Right ventricle myocardium superior (tissue), 1 donor: ENCODE measurements at regions not wholly inside any gene's neighbourhood (a gene's known extent, or its start where the extent isn't known, plus 50 kb on each side); places are given as distances from the start of the nearest gene placed in this dataset.

ENCODE experiments used
- ATAC-seq: fragments of 200-7000 bp; cut with Tn5 transposase; one replicate; pipeline ENCODE4 v1.9.1; 2020; ENCODE audit warnings: mild to moderate bottlenecking; ENCODE audit not compliant: poor library complexity
- DNase-seq: peaks from one replicate; pipeline ENCODE4 v3.0.0-alpha.2; 2020
- intact Hi-C: fragments of 100-400 bp; cut with DNase I; formaldehyde crosslinking; loops from one replicate; pipeline ENCODE4 v1.11.2; 2022
- donor health status: DM: no; HTN: yes; CAD: no; lungs with severe emphysema.

DNA sequence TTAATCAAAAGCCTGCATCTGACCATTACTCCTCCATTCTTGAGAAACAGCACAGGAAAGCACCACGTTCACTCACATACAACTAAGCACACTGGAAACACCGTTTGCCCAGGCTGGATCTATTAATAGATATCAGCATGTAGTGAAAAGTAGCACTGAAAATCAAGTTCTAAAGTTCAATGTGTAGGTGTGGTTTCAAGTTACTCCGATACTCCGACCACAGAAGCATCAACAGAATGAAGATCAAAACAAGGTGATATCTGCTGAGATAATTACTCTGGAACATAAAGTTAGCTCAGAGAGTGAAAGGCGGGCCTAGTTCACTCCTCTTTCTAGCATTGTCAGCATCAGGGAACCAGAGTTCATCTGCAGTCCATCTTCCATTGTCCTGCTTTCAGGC is 1367.4 kb upstream of the ACVR2A start:
- DNase-seq (no peak), ATAC-seq (no peak)
- intact Hi-C loops = no loop called here

DNA sequence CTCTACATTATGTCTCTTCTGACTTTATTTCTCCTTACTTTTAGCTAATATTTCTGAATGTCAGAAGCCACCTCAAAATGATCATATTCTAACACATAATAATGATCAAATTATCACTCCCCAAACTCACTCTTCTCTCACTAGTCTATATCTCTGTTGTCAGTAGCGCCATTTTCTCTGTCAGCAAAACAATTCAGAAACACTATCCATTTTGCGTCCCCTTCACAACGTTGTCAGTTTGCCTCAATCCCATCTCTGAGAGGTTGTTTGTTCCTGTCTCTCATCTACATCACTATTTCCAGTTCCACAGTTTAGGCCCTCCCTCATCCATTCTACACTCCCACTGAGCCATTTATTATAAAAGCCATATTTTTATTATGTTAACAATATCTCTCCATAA is 1376.3 kb upstream of the ACVR2A start:
- no peak for DNase-seq
- intact Hi-C loops = no loop called here
- ATAC-seq = no peak

DNA sequence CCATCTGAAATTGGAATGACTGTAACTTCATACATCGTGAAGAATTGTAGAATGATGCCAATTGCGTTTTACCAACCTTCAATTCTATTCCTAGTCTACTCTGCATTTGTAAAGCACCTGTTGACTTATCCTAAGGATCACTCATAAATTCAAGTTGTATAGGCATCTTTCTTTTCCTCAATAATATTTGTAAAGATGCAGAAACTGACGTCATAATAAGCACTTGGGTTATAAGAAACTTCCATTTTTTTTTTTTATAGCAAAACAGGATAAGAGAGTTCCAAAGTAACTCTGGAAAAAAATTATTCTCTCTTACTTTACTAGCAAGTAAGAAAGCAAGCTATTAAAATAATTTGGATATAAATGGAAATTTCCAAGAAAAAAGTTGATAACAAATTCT is 1377.4 kb upstream of the ACVR2A start:
- intact Hi-C loops = no loop called here
- ATAC-seq = no peak

DNA sequence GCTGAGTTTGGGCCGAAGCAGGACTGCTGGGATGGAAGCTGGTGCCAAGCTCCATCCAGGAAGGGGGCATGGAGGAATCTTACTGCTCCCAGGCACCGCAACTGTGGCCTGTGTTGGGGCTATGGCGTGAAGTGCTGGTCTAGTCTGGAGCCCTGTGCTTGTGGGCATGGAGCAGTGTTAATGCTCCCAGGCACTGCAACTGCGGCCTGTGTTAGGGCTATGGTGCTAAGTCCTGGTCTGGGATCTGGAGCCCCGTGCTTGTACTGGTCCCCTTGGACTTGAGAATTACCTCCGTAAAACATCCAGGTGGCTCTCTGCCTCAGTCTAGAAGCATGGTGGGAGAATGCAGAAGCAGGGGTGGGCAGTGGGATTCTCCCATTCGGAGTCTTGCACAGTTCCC is 1379.4 kb upstream of the ACVR2A start:
- ATAC-seq (no peak), DNase-seq (no peak)
- intact Hi-C loops = no loop called here

More for the DNA sequence above, 1377.4 kb upstream of the ACVR2A start:
- DNase-seq = no peak

DNA sequence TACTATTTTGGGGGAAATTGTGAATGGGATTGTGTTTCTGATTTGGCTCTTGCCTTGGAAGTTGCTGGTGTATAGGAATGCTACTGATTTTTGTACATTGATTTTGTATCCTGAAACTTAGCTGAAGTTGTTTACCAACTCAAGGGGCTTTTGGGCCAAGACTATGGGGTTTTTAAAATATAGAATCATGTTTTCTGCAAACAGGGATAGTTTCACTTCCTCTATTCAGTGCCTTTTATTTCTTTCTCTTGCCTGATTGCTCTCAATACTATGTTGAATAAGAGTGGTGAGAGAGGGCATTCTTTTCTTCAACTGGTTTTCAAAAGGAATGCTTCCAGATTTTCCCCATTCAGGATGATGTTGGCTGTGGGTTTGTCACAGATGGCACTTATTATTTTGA is 1383.8 kb upstream of the ACVR2A start:
- intact Hi-C loops = no loop called here
- DNase-seq (no peak), ATAC-seq (no peak)

DNA sequence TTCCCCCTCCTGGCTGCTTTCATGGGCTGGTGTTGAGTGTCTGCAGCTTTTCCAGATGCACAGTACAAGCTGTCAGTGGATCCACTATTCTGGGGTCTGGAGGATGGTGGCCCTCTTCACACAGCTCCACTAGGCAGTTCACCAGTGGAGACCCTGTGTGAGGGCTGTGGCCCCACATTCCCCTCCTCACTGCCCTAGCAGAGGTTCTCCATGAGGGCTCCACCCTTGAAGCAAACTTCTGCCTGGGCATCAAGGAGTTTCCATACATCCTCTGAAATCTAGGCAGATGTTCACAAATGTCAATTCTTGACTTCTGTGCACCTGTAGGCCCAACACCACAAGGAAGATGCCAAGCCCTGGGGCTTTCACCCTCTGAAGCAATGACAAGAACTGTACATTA is 1386.2 kb upstream of the ACVR2A start:
- ATAC-seq = no peak

DNA sequence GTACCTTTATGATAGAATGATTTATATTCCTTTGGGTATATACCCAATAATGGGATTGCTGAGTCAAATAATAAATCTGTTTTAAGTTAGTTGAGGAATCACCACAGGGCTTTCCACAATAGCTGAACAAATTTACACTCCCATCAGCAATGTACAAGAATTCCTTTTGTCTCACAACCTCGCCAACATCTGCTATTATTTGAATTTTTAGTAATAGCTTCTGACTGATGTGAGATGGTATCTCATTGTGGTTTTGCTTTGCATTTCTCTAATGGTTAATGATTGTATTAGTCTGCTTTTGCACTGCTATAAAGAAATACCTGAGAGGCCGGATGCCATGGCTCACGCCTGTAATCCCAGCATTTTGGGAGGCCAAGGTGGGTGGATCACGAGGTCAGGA is 1387.6 kb upstream of the ACVR2A start:
- intact Hi-C loops = no loop called here
- no peak for ATAC-seq
- DNase-seq = no peak

More for the DNA sequence above, 1386.2 kb upstream of the ACVR2A start:
- intact Hi-C loops = no loop called here
- no peak for DNase-seq

DNA sequence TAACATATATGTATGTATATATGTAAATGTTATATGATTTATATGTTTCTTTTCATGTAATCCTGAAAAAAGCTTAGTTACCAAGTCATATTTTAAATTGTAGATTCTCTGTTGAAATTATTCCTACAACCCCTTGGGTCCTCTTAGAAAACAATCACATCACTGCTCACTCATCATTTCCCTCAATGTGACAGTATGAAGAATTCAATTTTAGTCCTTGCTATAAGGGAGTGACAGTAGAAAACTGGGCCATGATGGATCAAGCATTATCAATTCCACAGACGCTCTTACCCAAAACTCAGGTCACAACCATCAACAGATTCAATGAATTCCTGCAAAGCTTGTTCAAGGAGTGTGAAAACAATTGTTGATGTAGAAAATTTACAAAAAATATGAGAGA is 1389.5 kb upstream of the ACVR2A start:
- intact Hi-C loops = no loop called here
- DNase-seq (no peak), ATAC-seq (no peak)

DNA sequence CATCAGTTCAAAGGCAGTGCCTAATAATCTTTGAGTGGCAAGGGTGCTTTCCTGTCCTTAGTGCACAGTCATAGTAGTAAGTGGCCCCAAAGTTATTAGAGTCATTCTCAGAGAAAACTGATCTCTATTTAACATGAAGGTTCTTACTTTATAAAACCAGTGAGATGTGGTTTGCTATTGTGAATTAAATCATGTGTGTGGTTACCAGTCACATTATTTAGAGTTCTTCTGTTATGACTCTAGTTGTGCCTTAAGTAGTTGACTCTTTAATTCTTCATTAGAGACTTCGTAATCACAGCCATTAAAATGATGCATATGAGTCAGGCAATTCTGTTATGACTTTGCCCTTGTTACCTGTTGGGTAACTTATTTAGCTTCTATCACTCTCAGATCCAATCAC is 1392.9 kb upstream of the ACVR2A start:
- ATAC-seq = no peak
- intact Hi-C loops = no loop called here
- DNase-seq = no peak

DNA sequence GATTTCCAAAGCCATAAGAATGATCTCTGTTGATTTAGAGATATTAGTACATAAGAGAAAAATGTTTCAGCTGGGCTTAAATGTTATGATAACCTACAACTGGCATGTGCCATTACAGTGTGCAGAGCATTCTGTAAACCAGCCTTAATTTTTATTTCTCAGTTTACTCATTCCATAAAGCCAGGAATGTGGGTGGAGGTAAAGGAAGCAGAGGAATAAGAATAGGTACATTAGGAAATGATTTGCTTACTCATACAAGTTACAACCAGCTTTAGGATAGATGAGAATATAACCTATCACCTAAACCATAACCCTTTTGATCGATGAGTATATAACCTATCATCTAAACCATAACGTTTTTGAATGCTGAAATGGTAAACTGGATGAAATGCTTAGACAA is 1394.7 kb upstream of the ACVR2A start:
- ATAC-seq = no peak
- intact Hi-C loops = no loop called here

DNA sequence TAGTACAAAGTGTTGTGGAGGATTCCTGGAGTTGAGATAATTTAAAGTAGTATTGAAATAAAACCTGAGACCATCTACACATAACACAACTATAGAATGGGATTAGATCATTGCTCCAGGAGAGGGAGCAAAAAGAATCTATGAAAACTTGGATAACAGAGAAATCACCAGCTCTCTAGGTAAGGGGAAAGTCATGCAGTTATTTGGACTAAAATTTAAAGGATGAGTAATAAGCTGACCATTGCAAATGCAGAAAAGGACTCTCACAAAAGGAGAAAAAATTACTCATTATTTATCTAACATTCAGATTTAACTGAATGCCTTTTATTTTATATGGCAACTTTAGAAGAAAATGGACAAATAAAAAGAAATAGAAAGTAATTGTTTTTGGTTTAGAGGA is 1399.8 kb upstream of the ACVR2A start:
- DNase-seq (no peak), ATAC-seq (no peak)
- intact Hi-C loops = no loop called here

More for the DNA sequence above, 1394.7 kb upstream of the ACVR2A start:
- DNase-seq = no peak

DNA sequence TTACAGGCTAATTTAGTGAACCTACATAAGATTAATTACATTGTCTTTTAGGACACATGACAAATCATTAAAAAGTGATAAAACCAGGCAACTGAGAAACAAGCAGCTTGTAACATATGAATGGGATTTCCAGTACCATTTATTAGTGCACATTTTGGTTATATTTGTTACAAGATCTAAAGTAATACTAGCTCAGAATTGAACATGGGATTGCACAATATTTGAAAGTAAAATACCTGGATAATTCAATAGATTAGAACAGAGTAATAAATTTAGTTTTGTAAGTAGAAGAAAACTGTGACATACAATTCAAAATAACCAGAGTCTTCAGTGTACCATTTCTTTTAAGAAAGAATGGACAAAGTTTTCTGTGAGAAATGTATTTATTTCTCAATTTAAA is 1400.7 kb upstream of the ACVR2A start:
- DNase-seq (no peak), ATAC-seq (no peak)
- intact Hi-C loops = no loop called here

DNA sequence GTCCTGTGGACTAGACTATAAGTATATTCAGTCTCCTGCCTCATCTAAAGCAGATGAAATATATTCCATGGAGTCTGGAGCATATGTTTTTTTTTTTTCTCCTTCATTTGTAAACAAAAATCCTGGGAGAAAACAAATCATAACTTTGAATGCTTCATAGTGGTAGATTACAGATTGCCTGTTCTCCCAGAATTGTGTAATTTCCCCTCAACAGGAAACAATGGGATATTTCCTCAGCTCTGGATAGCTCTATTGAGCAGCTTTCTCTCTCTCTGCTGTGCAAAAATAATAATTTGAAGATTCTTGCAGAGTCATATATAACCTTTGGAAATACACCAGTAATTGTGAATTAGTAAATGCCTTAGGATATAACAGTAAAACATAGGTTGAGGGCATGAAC is 1406.6 kb upstream of the ACVR2A start:
- DNase-seq (no peak), ATAC-seq (no peak)
- intact Hi-C loops = no loop called here

DNA sequence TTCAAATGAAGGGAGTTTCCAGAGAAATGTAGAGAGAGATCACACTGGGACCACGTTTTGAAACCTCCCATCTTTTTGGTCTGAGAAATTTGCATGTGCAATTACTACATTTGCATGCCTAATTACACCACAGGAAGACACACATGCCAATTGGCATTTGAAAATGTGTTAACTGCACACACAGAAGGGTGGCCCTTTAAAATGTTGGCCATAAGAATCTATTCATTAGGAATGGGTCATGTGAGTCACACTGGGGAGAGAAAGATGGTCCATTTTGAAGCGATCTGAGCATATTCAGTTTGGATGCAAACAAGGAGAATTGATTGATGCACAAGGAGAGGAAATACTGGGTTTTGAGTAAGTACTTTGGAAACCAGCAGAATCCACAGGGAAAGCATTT is 1407.1 kb upstream of the ACVR2A start:
- intact Hi-C loops = no loop called here
- ATAC-seq (no peak), DNase-seq (no peak)

DNA sequence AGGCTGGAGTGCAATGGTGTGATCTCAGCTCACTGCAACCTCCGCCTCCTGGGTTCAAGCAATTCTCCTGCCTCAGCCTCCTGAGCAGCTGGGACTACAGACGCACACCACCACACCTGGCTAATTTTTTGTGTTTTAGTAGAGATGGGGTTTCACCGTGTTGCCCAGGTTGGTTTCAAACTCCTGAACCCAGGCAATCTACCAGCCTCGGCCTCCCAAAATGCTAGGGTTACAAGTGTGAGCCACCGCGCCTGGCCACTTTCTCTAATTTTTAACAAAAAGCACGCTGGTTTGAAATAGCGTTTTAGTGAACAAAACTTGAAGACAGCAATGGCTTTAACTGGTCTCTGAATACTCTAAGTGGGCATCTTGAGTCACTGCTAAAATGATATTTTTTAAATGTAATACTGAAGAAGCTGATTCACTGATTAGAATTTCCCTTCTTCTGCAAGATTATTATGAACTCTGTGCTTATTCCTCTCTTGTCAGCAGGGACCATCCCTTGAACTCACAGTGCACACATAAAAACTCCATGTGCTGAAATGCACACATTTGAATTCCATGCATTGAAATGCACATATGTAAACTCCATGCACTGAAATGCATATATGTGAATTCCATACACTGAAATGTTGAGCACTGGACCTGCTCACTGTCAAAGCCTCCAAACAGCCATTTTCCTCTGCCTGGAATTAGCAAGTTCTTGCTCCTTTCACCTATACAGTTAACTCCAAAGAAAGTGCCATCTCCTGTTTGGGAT is 1411.5 kb upstream of the ACVR2A start:
- no peak for DNase-seq
- no peak for ATAC-seq
- intact Hi-C loops = no loop called here

DNA sequence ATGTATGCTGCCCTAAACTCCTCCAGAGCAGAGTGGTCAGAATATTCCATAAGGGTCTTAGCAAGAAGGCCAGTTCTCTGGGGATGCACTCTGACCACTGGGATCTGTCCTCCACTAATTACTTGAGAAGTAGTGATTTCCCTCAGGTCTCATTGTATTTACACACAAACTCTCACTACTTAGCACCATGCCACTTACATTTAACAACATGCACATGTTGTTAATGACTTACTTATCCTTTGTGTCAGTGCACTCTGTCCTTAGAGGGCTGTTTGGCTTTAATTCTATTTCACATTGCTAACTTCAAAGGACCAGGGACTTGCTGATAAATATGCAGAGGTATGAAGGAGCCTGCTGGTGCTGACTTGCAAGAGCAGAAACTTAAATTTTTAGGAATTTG is 1415.5 kb upstream of the ACVR2A start:
- no peak for DNase-seq
- no peak for ATAC-seq
- intact Hi-C loops = no loop called here

DNA sequence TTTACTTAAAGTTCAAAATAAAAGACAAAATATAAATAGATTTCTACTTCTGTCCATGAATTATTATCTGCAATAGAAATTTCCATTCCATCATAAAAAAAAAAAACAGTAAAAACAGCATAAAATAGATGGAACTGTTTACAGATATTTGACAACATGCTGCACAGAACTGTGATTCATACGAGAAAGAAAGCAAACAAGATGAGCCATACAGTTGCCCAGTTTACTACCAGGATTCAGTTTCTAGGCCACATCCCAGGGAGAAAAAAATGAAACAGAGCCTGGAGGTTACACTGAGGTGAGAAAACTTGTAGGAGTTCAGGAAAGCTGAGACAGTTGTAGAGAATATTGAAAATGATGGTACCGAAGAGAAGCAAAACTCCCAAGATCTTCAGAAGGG is 1426.9 kb upstream of the ACVR2A start:
- DNase-seq (no peak), ATAC-seq (no peak)
- intact Hi-C loops = no loop called here

DNA sequence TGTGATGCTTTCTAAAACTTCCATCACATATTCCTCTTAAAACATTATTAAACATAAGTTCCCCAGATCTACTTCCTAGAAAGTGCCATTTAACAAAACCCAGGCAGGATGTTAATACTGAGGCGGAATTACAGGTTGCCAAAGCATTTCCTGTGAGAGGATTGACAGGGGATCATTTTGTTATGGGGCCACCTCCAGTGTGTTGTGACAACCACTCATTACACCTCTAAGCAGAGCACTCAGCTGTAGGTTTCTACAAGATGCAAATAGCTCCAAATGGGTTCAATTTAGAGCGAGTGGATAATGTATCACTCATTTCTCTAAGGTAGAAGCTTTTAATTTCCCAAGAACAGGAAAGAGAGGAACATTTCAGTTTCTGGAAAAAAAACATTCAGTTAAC is 1429.5 kb upstream of the ACVR2A start:
- DNase-seq (no peak), ATAC-seq (no peak)
- intact Hi-C loops = no loop called here

DNA sequence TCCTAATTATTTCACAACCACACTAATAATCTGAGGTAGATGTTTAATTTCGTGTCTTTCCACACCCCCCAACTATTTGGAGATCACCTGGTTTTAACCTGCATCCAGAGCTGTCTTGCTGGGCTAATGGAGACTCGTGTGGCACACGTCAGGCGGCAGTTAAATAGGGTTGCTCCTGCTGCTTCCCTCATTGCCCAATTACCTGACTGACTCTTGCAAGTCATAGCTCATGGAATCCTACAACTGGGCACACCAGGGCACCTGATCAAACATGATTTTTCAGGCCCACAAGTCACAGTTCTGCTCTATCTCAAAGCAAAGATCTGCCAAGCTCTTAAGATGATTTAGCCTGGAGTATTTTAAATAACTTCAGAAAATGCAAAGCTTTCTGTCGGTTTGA is 1430.4 kb upstream of the ACVR2A start:
- DNase-seq (no peak), ATAC-seq (no peak)
- intact Hi-C loops = no loop called here

DNA sequence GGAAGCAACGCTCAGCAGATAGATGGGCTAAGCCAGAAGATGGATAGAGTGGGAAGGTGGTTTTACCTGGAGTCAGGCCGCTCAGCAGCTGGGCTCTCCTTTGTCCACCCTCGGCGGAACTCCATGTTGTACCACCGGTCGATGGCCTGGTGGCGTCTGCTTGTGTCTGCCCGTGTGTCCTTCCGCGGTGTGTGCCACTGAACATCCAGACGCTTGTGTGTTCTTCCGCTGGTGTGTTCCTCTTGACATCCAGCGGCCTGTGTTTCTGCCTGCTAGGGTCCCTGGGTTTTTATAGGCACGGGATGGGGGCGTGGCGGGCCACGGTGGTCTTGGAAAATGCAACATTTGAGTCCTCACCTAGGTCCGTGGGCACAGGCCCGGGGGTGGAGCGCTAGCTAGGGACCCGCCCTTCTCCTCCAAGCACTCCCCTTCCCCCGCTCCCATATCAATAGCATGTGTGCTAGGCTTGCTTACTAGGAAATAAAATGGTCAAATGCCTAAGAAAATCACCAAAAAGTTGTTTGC is 1431.7 kb upstream of the ACVR2A start:
- intact Hi-C loops = no loop called here
- ATAC-seq (no peak), DNase-seq (no peak)

DNA sequence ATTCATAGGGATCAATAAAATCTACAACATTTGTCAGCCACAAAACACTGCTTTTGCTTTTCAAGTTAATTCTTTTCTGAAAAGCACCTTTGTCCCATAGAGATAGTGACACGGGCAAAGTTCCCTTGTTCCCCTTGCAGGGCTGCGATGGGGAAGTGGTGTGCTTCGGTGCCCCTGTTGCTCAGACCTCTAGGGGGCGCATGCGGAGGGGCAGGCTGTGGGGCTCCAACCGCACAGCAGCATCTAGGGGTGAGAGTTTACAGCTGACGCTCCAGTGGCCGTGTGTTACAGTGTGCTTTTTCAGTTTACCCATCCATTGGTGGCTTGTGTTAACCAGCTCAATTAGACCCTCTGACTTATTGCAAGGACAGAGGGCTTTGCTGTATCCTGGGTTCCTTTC is 1432.2 kb upstream of the ACVR2A start:
- no peak for DNase-seq
- no peak for ATAC-seq
- intact Hi-C loops = no loop called here
